ENCODE measurements at regions not wholly inside any gene's neighbourhood (a gene's known extent, or its start where the extent isn't known, plus 50 kb on each side); places are given as distances from the start of the nearest gene placed in this dataset.

DNA sequence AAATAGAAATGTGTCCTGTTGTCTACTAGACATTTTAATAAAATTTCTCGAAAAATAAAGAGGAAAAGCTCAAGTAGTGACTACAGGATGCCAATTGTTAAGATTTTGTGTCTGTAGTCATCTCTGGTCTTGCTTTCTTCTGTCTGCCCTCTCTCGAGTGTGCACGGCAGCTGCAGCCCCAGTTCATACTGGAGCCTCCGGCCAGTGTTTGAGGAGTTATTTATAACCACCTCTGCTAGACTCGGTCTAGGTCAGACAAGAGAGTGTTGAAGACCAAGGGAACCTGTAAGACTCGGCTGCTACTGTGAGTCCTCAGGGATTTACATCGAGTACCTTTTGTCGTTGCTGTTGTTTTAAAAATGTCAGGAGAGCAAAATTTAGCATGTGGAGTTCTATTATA, 810.1 kb upstream of the POU3F3 start:
- 4% methylated on average over 8 of the region's 8 CpGs for WGBS (ENCODE audit: low lambda C conversion rate)
- CTCF ChIA-PET (ENCODE audit: low intra/inter-chr PET ratio, low total read pairs), result no interaction called here
- ATAC-seq (peak; percentile 87), FAIRE-seq (no peak), DNase-seq (ENCODE audit: low spot score) (no peak)
- no peak for TF ChIP-seq ZBED4 (CRISPR knock-in tag; IDR thresholded peaks at IDR 0.05; ENCODE audit: borderline replicate concordance)
- no peak for TF ChIP-seq PRDM4 (CRISPR knock-in tag; IDR thresholded peaks at IDR 0.05; ENCODE audit: borderline replicate concordance)
- TF ChIP-seq SALL2 (CRISPR knock-in tag; IDR thresholded peaks at IDR 0.05), result no peak
- TF ChIP-seq ATF1 (CRISPR knock-in tag; IDR thresholded peaks at IDR 0.05), result no peak
- TF ChIP-seq ELK4 (CRISPR knock-in tag; IDR thresholded peaks at IDR 0.05; ENCODE audit: borderline replicate concordance), result no peak
- TF ChIP-seq MTA1 (CRISPR knock-in tag; IDR thresholded peaks at IDR 0.05; ENCODE audit: borderline replicate concordance), result no peak
- TF ChIP-seq ZNF232 (CRISPR knock-in tag; IDR thresholded peaks at IDR 0.05; ENCODE audit: borderline replicate concordance), result no peak
- Histone ChIP-seq H3K4me2 (ENCODE audit: low read depth, low read length) (no peak overlapping the region), H4K20me1 (ENCODE audit: insufficient read depth, low read length) (no peaks in the 10 kb centered on the region), H3K36me3 (replicated peaks in 1 of 2; ENCODE audit: control insufficient read depth in 1 of 2, insufficient read depth in 2 of 2, low read length in 2 of 2) (no peaks in the 10 kb centered on the region), H3K9ac (ENCODE audit: insufficient read depth, low read depth, low read length) (no peak overlapping the region), H2AFZ (ENCODE audit: low read length) (no peak overlapping the region), H3K79me2 (ENCODE audit: insufficient read depth, low read length) (no peaks in the 10 kb centered on the region), H3K4me3 (replicated peaks in 1 of 3; ENCODE audit: insufficient read depth in 1 of 3, low read depth in 2 of 3, low read length in 3 of 3) (no peak overlapping the region), H3K9me3 (ENCODE audit: low read length) (no peaks in the 10 kb centered on the region), H3K4me1 (ENCODE audit: insufficient read depth, low read length) (no peaks in the 10 kb centered on the region), H3K27me3 (ENCODE audit: control insufficient read depth in 1 of 2, insufficient read depth in 2 of 2, low read length in 2 of 2) (no peaks in the 10 kb centered on the region), H3K27ac (ENCODE audit: extremely low read length, insufficient read depth, low read length) (no peak overlapping the region)
- BruUV-seq (replicated peaks), result no TSS peak
- intact Hi-C loops (cut with micrococcal nuclease; ENCODE audit: unreplicated experiment) (no loop called here), in situ Hi-C loops (cut with HindIII; ENCODE audit: extremely low pct_ligation_motif_present, low pct_unique_long_range_greater_than_20kb) (no loop called here)
- POLR2A ChIA-PET, result no interaction called here

All from HepG2 (cell line).